ENCODE measurements at regions not wholly inside any gene's neighbourhood (a gene's known extent, or its start where the extent isn't known, plus 50 kb on each side); places are given as distances from the start of the nearest gene placed in this dataset.

GRCh38 chr2:241945803-241946202 is 76.3 kb downstream of the RTP5 start (continued):
- no peak for TF ChIP-seq ZNF592 (IDR thresholded peaks at IDR 0.05)
- no peak for TF ChIP-seq LARP7 (IDR thresholded peaks at IDR 0.05)
- TF ChIP-seq TCF3 (IDR thresholded peaks at IDR 0.05; ENCODE audit: borderline replicate concordance, insufficient read depth, low read depth, low read length): 0 out of 2 replicates have a peak, but pooled peaks have one; percentile 25
- no peak for TF ChIP-seq MTA3 (IDR thresholded peaks at IDR 0.05; ENCODE audit: borderline replicate concordance, low read length)
- no peak for TF ChIP-seq ATF7 (IDR thresholded peaks at IDR 0.05; ENCODE audit: low read depth)
- TF ChIP-seq SRF (IDR thresholded peaks at IDR 0.05; ENCODE audit: low read depth in 2 of 2, low read length in 2 of 2): no peak
- TF ChIP-seq ZBTB33 (IDR thresholded peaks at IDR 0.05): no peak
- TF ChIP-seq KDM1A (IDR thresholded peaks at IDR 0.05; ENCODE audit: borderline replicate concordance): no peak
- TF ChIP-seq USF2 (IDR thresholded peaks at IDR 0.05; ENCODE audit: borderline replicate concordance, low read depth, low read length): no peak
- TF ChIP-seq PBX3 (IDR thresholded peaks at IDR 0.05; ENCODE audit: insufficient replicate concordance, low read depth, low read length): peak; percentile 43
- TF ChIP-seq POLR2AphosphoS5 (IDR thresholded peaks at IDR 0.05; ENCODE audit: low read length): no peak
- TF ChIP-seq RELB (IDR thresholded peaks at IDR 0.05; ENCODE audit: low read depth): no peak
- no peak for TF ChIP-seq CBFB (IDR thresholded peaks at IDR 0.05; ENCODE audit: low read depth)
